Neutrophil (primary cell): ENCODE measurements at regions not wholly inside any gene's neighbourhood (a gene's known extent, or its start where the extent isn't known, plus 50 kb on each side); places are given as distances from the start of the nearest gene placed in this dataset.

Experiments used
- H3K27ac ChIP-seq: fragments of 200-600 bp; sonication (generic); 2 replicates; pipeline ENCODE4 v1.5.1; 2016; ENCODE audit warnings: mild to moderate bottlenecking, moderate library complexity
- H3K27me3 ChIP-seq: fragments of 200-600 bp; sonication (generic); 2 replicates; pipeline ENCODE4 v1.6.0; 2016; ENCODE audit warnings: mild to moderate bottlenecking
- H3K36me3 ChIP-seq: fragments of 200-600 bp; sonication (generic); 2 replicates; pipeline ENCODE4 v1.5.1; 2017
- H3K4me1 ChIP-seq, 2 experiments: fragments of 200-600 bp in 1 of 2; sonication (generic) in 1 of 2; 1 replicate in 1 of 2; 2 replicates in 1 of 2; pipeline versions ENCODE4 v1.5.1 to v1.6.1; 2013 to 2016; ENCODE audit warnings: low read depth in 1 of 2, low read length in 1 of 2, mild to moderate bottlenecking in 1 of 2, moderate library complexity in 1 of 2; ENCODE audit not compliant: control insufficient read depth in 1 of 2, insufficient read depth in 1 of 2
- H3K4me3 ChIP-seq, 2 experiments: fragments of 200-600 bp in 1 of 2; sonication (generic) in 1 of 2; 1 replicate in 1 of 2; 2 replicates in 1 of 2; pipeline ENCODE4 v1.5.1; 2013 to 2016; ENCODE audit warnings: low read depth in 1 of 2, low read length in 1 of 2, mild to moderate bottlenecking in 1 of 2, moderate library complexity in 1 of 2
- H3K9me3 ChIP-seq: fragments of 200-600 bp; sonication (generic); 2 replicates; pipeline ENCODE4 v1.5.1; 2016
- TF ChIP-seq, protein P1 (sequence below): fragments of 200-600 bp; sonication (generic); IDR thresholded peaks from 2 replicates; pipeline ENCODE4 v1.5.1; 2016; ENCODE audit warnings: antibody characterized with exemption

DNA sequence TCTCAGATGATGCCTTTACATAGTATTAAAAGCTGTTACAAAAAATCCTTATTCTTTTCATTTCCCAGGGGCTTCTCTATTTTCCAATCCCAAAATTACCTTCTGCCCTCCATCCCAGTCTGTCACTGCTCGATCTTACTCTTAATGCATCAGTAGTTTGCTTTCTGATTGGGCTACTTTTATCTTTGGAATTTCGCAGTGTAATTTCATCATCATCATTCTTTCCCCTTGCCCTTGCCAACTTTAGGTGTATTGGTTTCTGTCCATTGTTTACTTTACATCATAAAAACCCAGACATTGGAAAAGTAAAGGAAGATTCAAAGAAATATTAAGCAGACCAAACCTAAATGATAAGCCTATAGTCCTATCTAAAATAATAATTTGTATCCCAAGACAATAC is 457.2 kb downstream of the PIK3C3 start:
- Histone ChIP-seq H3K4me3 (no peak overlapping the region), H3K9me3 (no peaks in the 10 kb centered on the region), H3K4me1 (no peaks in the 10 kb centered on the region), H3K36me3 (no peaks in the 10 kb centered on the region), H3K27ac (no peak overlapping the region), H3K27me3 (no peaks in the 10 kb centered on the region)
- TF ChIP-seq, protein P1, sequence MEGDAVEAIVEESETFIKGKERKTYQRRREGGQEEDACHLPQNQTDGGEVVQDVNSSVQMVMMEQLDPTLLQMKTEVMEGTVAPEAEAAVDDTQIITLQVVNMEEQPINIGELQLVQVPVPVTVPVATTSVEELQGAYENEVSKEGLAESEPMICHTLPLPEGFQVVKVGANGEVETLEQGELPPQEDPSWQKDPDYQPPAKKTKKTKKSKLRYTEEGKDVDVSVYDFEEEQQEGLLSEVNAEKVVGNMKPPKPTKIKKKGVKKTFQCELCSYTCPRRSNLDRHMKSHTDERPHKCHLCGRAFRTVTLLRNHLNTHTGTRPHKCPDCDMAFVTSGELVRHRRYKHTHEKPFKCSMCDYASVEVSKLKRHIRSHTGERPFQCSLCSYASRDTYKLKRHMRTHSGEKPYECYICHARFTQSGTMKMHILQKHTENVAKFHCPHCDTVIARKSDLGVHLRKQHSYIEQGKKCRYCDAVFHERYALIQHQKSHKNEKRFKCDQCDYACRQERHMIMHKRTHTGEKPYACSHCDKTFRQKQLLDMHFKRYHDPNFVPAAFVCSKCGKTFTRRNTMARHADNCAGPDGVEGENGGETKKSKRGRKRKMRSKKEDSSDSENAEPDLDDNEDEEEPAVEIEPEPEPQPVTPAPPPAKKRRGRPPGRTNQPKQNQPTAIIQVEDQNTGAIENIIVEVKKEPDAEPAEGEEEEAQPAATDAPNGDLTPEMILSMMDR, result no peak

DNA sequence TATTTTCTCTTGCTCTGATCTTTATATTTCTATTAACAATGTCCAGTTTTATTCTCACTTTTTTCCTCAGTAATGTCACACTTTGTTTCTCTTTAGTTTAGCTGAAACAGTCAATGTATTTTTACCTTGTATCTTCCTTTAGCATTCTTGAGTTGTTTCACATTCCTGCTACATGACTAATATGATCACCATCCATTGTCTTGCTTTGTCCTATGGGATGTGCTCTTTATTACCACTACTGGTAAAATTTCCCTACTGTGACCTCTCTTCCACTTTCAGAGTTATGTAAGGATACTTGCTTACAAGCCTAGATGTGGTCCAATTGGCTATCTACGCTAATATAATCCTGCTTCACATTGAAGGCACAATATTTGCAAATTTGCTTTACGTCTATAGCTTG is 457.9 kb downstream of the PIK3C3 start:
- Histone ChIP-seq H3K9me3 (no peaks in the 10 kb centered on the region), H3K4me1 (no peaks in the 10 kb centered on the region), H3K27ac (no peak overlapping the region), H3K36me3 (no peaks in the 10 kb centered on the region), H3K4me3 (no peak overlapping the region), H3K27me3 (no peaks in the 10 kb centered on the region)
- TF ChIP-seq, protein P1, result no peak

DNA sequence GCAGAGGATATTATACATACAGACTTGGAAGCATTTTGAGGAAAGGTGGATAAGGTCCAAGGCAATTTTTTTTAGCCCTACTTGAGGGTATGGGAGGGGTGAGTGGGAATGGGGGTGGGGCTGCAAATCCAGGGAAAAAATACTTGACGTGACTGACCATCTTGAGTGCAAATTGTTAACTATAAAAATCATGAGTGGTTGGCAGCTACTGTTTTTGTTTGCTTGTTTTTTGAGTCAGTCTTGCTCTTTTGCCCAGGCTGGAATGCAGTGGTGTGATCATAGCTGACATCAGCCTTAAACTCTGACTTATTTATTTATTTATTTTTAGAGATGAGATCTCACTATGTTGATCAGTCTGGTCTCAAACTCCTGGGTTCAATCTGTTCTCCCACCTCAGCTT is 458.8 kb downstream of the PIK3C3 start:
- H3K36me3 ChIP-seq, result no peaks in the 10 kb centered on the region
- H3K4me3 ChIP-seq, result no peak overlapping the region
- no peaks in the 10 kb centered on the region for H3K27me3 ChIP-seq
- TF ChIP-seq, protein P1, result no peak
- no peak overlapping the region for H3K27ac ChIP-seq
- no peaks in the 10 kb centered on the region for H3K9me3 ChIP-seq
- H3K4me1 ChIP-seq, result no peaks in the 10 kb centered on the region

DNA sequence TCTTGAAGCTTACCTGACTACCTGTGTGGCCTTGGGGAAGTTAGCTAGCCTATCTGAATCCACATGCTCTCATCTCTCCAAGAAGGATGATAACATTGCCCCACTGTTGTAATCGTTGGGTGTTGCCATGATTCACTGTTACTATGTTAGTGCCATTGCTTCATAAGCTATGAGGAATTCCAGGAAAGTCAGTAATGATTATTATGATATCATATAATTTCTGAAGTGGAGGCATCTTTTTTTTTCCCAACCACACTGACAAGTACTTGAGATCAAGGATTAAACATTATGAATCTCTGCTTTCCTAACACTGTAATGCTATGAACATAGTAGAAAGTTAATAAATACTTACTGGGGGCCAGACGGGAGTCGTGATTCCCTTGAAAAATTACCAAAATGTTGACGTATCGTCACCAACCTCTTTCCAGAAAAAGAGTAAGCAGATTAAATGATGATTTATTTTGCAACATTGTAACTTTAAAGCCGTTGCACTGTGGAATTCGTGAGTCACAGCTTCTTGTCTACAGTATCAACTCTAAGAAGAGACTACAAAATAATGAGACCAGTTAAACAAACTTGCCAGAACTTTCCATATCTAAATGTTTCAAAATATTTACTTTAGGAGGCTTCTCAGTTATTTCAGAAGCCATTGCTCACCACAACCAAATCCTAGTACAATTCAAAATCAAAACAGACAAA is 459.9 kb downstream of the PIK3C3 start:
- no peak overlapping the region for H3K27ac ChIP-seq
- H3K36me3 ChIP-seq, result no peaks in the 10 kb centered on the region

DNA sequence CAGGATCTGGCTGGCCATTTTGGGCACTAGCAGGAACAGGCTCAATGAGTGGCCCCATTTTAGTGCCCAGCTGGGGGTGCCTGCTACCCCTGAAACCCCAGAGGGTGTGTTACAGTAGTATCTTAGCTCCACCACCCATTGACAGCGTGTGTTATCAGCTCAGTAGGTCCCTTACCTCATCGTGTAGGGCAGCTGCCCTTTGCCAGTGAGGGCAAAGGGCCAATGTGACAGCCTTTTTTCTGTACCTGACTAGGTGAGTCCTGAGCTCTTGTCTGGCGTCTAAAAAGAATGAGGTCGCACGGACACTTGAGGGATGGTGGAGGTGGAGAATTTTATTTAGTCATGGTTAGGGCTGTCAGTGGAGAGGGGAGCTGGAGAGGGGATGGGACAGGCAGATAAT is 462.2 kb downstream of the PIK3C3 start:
- H3K4me1 ChIP-seq, result no peaks in the 10 kb centered on the region
- no peak overlapping the region for H3K27ac ChIP-seq
- no peak overlapping the region for H3K4me3 ChIP-seq
- H3K27me3 ChIP-seq, result no peaks in the 10 kb centered on the region
- no peaks in the 10 kb centered on the region for H3K36me3 ChIP-seq
- H3K9me3 ChIP-seq, result no peaks in the 10 kb centered on the region
- TF ChIP-seq, protein P1, result no peak

More for the DNA sequence above, 459.9 kb downstream of the PIK3C3 start:
- no peaks in the 10 kb centered on the region for H3K4me1 ChIP-seq
- no peak overlapping the region for H3K4me3 ChIP-seq
- no peaks in the 10 kb centered on the region for H3K27me3 ChIP-seq
- TF ChIP-seq, protein P1, result no peak
- H3K9me3 ChIP-seq, result no peaks in the 10 kb centered on the region
